ENCODE measurements at regions not wholly inside any gene's neighbourhood (a gene's known extent, or its start where the extent isn't known, plus 50 kb on each side); places are given as distances from the start of the nearest gene placed in this dataset.

DNA sequence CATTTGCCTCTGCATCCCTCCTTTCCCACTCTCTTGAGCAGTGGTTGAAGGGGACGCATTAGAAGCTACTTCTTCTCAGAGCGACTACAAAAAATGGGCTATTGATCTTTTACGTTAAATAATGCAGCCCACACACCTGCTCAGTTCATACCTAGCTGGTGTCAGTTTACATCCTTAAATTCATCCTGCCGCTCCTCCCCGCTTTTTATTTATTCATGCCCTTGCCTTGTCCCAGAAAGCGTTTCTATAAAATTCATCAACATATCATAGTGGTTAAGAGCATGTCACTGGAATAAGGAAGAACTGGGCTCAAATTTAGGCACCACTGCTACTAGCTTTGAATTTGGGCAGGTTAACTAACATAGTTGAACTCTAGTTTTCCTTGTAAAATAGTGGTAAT is 66.0 kb upstream of the TINAGL1 start:
- TF ChIP-seq SUZ12 (IDR thresholded peaks at IDR 0.05) (no peak), FOXA1 (IDR thresholded peaks at IDR 0.05) (no peak), ARNT (IDR thresholded peaks at IDR 0.05) (no peak), SP1 (IDR thresholded peaks at IDR 0.05) (no peak), NFRKB (IDR thresholded peaks at IDR 0.05) (no peak), HDGF (IDR thresholded peaks at IDR 0.05; ENCODE audit: borderline replicate concordance) (no peak), ZNF384 (IDR thresholded peaks at IDR 0.05) (no peak), LEF1 (IDR thresholded peaks at IDR 0.05; ENCODE audit: borderline replicate concordance) (no peak), BHLHE40 (IDR thresholded peaks at IDR 0.05; ENCODE audit: borderline replicate concordance) (no peak), FOXM1 (IDR thresholded peaks at IDR 0.05; ENCODE audit: borderline replicate concordance) (no peak)
- TF ChIP-seq, protein P1, sequence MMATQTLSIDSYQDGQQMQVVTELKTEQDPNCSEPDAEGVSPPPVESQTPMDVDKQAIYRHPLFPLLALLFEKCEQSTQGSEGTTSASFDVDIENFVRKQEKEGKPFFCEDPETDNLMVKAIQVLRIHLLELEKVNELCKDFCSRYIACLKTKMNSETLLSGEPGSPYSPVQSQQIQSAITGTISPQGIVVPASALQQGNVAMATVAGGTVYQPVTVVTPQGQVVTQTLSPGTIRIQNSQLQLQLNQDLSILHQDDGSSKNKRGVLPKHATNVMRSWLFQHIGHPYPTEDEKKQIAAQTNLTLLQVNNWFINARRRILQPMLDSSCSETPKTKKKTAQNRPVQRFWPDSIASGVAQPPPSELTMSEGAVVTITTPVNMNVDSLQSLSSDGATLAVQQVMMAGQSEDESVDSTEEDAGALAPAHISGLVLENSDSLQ (IDR thresholded peaks at IDR 0.05), result no peak
